GM18907 (cell line): ENCODE measurements at regions not wholly inside any gene's neighbourhood (a gene's known extent, or its start where the extent isn't known, plus 50 kb on each side); places are given as distances from the start of the nearest gene placed in this dataset.
"Not testable (repeated sequence)": the region's sequence is repeated elsewhere in the genome, so short reads cannot be mapped to it uniquely, and the experiment has no call there.

Source experiments
- ATAC-seq: cut with Tn5 transposase; IDR thresholded peaks from one replicate; pipeline ENCODE4 v1.9.1; 2021; ENCODE audit warnings: mild to moderate bottlenecking, moderate library complexity; ENCODE audit not compliant: unreplicated experiment

DNA sequence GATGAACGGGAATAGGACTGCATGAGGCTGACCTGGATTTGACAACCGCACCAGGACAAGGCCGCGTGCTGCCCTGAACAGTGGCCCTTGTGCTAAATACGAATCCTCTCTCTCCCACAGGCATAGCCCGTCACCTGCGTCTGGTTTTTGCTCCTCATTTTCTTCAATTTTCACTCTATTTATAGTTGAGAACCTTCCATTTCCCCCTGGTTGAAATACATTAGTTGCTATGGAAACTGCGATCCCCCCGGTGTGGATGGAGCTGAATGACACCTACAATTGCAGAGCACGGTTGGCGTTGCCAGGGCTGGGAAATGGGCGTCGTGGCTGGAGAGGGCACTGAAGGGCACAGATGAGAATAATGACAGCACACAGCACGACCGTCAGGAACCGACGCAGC lies 158.6 kb upstream of the PITRM1 start:
- no peak for ATAC-seq

DNA sequence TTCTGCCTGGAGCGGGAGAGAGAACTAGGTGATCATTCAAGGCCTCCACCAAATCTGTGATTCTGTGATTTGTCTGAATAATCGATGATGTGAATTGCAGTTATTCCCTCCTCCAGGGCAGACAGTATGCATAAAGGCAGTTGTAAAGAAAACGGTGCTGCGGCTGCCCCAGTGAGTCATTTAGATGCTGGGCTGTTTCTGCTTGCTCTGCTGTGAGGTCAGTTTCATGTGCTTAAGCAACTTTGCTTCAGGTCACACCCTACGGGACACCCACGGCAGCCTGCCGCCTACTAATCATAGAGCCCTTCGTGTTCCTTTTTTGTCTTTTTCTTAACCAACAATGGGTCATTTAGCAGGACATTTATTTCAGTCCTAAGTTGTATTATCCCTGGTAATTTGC lies 158.1 kb upstream of the PITRM1 start:
- ATAC-seq = no peak

DNA sequence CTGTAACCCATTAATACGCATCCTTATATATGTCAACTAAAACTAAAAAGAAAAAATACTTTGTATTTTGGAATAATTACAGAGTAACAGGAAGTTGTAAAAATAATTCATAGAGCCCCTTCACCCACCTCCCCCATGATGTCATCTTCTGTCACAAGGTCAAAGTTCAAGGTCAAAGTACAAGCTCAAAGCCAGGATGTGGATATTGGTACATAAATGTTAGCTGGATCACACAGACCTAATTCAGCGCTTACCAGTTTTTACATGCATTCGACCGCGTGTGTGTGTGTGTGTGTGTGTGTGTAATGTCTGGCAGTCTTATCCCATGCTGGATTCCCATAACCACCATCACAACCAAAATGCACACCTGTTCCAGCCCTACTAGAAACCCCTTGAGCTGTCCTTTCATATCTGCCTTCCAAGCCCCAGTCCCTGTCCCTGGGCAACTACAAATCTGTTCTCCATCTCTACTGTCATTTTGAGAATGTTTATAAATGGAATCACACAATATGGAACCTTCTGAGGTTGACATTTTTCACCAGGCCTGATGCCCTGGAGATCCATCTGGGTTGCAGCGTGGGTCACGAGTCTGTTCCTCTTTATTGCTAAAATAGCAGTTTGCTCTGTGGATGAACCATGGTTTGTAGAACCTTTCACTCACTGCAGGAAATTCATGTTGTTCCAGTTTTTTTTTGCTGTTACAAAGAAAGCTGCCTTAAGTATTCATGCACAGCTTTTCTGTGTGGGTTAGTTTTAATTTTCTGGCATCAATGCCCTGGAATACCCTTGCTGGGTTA lies 153.6 kb upstream of the PITRM1 start:
- ATAC-seq = no peak

DNA sequence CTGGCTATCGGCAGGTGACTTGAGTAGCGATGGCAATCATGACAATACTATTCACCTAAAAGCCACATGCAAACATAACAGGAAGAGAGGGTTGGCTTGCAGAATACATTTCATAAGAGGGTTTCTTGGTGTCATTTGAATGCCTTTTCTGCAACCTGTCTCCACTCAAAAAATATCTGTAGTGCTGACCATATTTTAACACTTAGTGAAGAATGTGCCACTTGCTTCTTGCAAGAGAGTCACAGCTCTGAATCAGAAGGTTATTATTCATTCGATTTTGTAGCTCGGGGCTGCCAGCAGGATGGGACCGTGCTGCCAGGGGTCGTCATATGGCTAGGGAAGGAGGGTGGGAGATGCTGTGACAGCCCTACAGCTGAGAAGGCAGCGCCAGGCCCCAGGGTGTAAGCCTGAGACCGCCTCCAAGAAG lies 152.0 kb upstream of the PITRM1 start:
- no peak for ATAC-seq

DNA sequence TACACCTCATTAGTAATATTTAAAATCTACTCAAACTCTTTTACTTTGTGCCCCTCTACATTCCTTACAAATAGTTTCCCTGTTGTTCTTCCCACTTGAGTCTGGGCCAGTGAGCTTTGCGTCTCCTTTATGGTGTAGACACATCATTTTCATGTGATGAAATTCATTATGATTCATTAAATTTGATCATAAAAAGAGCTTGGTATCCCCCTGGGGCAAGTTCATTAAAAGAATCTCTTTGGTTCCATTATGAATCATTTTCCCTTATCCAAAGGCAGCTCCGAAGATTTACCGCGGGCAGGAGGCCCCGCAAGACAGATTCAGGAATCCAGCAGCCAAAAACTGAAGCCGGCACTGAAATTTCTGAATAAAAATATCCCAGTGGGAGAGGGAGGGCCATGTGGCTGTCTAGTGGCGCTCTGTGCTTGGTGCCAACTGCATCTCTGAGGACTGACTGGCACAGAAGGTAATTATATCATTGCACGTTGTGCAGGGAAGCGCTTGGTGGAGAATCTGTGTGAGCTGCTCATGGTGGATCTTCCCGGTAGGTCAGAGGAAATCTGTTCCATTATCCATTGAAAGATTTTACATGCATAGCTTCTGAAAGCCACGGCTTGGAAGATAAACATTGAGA lies 151.4 kb upstream of the PITRM1 start:
- no peak for ATAC-seq

DNA sequence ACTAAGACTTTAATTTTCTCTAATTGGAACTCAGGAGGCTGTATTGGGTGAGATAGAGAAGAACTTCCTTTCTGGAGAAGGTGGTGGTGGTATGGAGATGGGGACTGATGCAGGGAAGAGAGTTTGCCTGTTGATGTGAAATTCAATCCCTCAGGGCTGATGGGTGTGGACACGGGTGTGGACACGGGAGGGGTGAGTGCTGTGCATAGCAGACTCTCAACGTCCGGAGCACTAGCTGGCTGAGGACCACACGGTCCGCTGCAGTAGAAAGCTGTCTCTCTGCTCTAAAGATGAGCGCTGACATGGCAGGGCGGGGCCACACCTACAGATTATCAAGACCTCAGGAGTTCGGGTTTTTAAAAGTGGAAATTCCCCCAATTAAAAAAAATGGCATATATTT lies 148.5 kb upstream of the PITRM1 start:
- ATAC-seq = no peak

DNA sequence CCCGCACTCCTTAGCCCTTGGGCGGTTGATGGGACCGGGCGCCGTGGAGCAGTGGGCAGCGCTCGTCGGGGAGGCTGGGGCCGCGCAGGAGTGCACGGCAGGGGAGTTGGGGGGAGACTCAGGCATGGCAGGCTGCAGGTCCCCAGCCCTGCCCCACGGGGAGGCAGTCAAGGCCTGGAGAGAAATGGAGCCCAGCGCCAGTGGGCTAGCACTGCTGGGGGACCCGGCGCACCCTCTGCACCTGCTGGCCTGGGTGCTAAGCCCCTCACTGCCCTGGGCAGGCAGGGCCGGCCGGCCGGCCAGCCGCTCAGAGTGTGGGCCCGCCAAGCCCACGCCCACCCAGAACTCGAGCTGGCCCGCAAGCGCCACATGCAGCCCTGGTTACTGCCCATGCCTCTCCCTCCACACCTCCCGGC lies 147.2 kb upstream of the PITRM1 start:
- no peak for ATAC-seq

DNA sequence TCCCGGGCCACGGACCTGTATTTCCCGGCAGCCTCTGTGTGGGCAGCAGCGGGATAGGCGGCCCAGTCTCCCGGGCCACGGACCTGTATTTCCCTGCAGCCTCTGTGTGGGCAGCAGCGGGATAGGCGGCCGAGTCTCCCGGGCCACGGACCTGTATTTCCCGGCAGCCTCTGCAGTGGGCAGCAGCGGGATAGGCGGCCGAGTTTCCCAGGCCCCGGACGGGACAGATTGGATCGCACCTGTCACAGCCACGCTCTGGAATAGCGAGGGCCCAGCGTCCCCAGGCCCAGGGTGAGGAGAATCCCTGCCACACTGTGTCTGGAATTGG lies 145.9 kb upstream of the PITRM1 start:
- not testable (repeated sequence) for ATAC-seq

DNA sequence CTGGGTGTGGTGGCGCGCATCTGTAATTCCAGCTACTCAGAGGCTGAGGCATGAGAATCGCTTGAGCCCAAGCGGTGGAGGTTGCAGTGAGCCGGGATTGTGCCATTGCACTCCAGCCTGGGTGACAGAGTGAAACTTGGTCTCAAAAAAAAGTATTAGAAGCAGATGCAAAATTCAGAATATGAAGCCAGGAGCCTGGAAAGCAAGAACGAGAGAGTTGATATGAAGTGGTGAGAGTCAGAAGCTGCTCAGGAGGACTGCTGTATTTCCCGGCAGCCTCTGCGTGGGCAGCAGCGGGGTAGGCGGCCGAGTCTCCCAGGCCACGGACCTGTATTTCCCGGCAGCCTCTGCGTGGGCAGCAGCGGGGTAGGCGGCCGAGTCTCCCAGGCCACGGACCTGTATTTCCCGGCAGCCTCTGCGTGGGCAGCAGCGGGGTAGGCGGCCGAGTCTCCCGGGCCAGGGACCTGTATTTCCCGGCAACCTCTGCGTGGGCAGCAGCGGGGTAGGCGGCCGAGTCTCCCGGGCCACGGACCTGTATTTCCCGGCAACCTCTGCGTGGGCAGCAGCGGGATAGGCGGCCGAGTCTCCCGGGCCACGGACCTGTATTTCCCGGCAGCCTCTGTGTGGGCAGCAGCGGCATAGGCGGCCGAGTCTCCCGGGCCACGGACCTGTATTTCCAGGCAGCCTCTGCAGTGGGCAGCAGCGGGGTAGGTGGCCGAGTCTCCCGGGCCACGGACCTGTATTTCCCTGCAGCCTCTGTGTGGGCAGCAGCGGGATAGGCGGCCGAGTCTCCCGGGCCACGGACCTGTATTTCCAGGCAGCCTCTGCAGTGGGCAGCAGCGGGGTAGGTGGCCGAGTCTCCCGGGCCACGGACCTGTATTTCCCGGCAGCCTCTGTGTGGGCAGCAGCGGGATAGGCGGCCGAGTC lies 145.2 kb upstream of the PITRM1 start:
- not testable (repeated sequence) for ATAC-seq

DNA sequence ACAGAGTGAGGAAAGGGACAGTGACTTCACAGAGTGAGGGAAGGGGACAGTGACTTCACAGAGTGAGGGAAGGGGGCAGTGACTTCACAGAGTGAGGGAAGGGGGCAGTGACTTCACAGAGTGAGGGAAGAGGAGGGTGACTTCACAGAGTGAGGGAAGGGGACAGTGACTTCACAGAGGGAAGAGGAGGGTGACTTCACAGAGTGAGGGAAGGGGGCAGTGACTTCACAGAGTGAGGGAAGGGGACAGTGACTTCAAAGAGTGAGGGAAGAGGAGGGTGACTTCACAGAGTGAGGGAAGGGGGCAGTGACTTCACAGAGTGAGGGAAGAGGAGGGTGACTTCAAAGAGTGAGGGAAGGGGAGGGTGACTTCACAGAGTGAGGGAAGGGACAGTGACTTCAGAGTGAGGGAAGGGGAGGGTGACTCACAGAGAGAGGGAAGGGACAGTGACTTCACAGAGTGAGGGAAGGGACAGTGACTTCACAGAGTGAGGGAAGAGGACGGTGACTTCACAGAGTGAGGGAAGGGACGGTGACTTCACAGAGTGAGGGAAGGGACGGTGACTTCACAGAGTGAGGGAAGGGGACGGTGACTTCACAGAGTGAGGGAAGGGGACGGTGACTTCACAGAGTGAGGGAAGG lies 142.0 kb upstream of the PITRM1 start:
- not testable (repeated sequence) for ATAC-seq

DNA sequence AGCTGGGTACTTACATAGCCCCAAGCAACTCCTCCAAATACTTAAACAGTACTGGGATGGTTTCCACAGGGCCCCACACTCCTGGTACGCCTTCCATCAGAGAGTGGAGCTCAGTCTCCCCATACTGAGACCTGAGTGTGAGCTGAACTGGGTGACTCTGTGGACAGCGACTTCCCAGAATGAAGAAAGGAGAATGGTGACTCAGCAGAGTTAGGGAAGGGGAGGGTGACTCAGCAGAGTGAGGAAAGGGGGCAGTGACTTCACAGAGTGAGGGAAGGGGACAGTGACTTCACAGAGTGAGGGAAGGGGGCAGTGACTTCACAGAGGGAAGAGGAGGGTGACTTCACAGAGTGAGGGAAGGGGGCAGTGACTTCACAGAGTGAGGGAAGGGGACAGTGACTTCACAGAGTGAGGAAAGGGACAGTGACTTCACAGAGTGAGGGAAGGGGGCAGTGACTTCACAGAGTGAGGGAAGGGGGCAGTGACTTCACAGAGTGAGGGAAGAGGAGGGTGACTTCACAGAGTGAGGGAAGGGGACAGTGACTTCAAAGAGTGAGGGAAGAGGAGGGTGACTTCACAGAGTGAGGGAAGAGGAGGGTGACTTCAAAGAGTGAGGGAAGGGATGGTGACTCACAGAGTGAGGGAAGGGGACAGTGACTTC lies 141.3 kb upstream of the PITRM1 start:
- not testable (repeated sequence) for ATAC-seq

DNA sequence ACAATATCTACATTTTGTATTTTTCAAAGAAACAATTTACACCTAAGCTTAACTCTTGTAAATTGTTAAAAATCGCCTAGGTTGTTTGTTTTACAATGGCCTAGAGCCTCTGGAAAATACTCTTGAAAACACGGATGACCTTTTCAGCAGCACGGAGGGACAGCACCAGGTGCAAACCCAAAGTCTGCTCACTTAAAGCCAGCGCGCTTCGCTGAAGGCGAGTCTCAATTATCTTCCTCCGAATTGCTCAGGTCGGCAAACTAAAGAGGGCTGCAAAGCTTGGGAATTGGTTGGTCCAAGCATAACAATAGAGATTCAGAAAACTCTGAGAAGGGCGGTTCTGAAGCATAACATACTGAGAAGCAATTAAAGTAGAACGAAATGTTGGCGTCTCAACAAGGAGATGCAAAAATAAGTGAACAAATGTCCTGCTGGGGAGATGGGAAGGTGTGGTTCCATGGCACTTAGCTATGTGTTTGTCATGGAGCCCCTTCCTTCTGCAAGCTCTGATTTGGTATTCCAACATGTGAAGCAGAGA lies 139.9 kb upstream of the PITRM1 start:
- no peak for ATAC-seq

DNA sequence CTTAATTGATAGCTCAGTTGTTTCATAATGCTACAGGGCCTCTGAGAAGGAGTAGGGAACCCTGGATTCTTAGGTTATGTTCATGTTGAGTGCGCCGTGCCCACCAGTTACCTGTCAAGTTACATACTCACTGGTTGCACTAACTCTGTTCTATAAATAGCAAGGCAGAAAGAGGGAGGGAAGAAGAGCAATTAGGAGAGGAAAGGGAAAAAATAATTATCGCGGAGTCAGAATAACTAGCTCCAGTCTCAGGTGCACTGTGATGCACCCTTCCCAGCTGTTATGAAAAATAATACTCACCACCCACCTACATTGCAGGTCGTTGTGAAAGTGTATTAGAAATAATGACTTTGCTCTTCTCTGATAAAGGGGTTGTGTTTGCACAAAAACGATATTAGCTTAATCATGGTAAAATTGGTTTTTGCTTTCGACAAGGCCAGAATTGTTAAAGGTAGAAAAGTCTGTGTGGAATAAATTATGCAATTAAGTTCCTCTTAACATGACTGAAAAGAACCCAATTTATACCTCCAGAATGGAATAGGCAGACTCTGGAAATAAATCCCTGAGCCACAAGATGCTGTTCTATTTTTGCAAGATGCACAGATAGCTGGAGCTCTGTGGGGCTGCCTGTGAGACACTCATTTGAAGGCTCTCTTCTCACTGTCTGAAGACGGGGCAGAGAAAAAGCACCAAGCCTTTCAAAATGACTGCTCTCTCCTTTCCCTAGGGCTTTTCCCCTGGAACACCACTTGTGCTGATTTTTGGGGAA lies 137.6 kb upstream of the PITRM1 start:
- ATAC-seq = no peak

DNA sequence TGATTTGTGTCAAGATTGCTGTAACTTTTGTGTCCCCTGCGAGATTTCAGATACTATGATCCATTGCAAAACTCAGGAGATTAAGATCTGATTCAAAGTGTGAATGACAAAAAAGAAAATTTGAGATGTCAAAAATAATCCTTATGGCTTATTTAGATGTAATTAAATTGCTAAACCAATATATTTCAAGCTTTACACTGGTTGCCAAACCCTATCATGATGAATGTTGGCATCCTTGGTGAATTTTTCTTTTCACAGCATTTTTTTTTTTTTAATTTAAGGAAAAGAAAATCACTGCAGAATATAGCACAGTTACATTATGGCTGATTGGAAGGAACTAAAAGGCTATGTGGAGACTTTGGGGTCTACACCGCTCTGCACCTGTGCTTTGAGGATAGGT lies 133.5 kb upstream of the PITRM1 start:
- ATAC-seq = no peak

DNA sequence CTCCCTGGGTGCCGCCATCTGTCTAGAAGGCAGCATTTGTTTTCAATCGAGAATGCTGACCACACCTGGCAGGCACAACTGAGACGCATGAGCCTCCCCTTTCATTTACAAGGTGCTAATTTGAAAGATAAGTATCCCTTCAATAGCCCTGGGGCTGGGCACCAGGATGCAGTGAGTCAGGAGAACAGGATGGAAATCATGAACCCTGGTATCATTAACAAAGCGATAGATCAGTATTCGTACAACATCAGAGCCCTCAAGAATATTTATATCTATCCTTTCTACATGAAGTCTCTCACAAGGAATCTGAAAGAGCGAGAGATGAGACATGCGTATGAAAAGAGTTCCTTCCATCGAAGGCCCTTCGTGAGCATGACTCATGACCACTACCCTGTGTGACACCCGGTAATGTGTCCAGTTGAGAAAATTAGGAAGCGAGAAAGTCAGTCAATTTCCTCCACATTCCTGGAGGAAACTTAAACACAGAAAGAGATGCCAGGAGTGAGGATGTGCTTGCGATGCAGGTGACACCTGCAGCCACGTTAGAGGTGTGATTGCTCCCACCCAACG lies 123.1 kb upstream of the PITRM1 start:
- ATAC-seq = no peak

DNA sequence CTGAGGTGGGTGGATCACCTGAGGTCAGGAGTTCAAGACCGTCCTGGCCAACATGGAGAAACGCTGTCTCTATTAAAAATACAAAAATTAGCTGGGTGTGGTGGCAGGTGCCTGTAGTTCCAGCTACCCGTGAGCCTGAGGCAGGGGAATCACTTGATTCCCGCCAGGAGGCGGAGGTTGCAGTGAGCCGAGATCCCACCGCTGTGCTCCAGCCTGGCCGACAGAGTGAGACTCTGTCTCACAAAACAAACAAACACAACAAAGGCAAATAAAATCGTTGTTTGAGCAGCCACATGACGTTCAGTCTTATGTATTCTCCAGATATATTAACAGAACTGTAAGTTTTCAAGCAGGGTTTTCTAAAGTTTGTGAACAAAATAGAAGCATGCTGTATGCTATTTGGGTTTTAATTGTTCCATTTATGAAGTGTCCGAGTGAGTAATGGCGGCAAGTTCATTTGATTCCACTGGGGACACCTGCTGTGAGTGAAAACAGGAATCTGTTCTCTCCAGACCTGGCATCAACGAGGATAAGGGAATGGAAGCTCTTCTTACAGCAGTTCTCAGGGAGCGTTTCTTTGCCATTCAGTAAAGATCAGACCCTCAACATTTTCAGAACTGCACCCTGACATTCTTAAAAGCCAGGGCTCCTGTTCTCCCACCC lies 122.5 kb upstream of the PITRM1 start:
- ATAC-seq = no peak

DNA sequence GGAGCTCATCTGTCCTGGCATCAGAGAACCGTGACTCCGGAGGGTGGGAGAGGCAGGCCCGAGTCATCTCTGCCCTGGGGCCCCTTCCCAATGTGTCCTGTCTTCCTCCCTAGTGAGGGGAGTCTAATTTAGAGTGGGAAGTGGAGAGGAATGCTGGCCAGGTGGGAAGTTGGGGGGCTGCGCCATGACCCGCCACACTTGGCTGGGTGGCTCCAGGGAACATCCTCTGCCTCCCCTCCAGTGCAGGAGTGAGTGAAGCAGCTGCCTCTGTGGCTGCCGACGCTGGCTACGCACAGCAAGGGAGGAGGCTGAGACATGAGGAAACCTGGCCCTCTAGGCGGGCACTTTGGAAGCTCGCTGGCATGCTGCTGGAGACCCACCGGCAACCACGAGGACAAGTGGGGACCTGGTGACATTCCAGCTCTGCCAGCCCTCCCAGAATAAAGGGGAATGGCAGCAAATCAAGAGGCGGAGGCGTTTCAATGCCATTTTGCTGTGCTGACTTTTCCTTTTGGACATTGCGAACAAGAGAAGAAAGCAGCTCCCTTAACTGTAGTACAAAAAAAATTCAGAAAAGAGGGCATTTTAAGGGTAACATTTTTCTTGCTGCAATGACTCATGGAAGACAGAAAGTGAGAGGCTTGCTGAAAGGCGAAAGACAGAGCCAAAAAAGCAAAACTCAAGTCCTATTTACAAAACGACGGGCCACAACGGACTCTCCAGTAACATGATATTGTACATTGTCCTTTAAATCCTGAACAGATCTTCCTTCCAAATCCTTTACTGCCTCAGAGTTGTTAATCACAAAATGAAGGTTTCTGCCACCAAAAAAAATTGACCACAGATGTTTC lies 121.2 kb upstream of the PITRM1 start:
- ATAC-seq = no peak

DNA sequence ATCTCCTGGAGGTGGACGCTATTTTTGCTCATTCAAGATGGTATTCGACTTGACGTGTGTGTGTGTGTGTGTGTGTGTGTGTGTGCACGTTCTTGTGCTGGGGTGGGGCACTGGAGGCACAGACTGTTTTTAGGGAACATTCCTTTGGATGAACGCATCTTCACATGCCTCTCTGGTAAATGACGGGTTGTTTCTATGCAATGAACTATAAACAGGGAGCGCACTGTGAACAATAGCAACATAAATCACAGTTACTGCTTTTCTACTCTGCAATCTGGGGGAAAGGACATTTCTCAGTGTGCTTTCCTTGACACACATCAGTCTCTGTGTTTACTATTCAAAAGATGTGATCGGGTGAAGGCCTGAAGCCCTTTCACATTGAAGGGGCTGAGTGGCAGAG lies 120.1 kb upstream of the PITRM1 start:
- no peak for ATAC-seq
